GM12878 (cell line): ENCODE measurements at regions not wholly inside any gene's neighbourhood (a gene's known extent, or its start where the extent isn't known, plus 50 kb on each side); places are given as distances from the start of the nearest gene placed in this dataset.

ENCODE experiments used
- CTCF ChIP-seq, 3 experiments: IDR thresholded peaks in 2 of 3; conservative IDR thresholded peaks in 1 of 3; 2 replicates each; pipeline ENCODE4 v1.5.1; 2011; ENCODE audit warnings: low read depth in 3 of 3, low read length in 3 of 3, mild to moderate bottlenecking in 3 of 3, control low read depth in 2 of 3, moderate library complexity in 2 of 3, inconsistent platforms in 1 of 3, mixed read lengths in 1 of 3; ENCODE audit not compliant: control insufficient read depth in 2 of 3, insufficient read depth in 1 of 3; ENCODE audit errors: extremely low read depth in 1 of 3
- DPF2 ChIP-seq: fragments of 450-650 bp; IDR thresholded peaks from 2 replicates; pipeline ENCODE4 v1.6.1; 2017; ENCODE audit warnings: mild to moderate bottlenecking
- JUND ChIP-seq: IDR thresholded peaks from 2 replicates; pipeline ENCODE4 v1.6.1; 2012; ENCODE audit warnings: low read depth, mild to moderate bottlenecking, low read length, improper control_type of control experiment, moderate library complexity
- USF2 ChIP-seq: IDR thresholded peaks from 2 replicates; pipeline ENCODE4 v1.6.1; 2011; ENCODE audit warnings: low read depth, low read length, improper control_type of control experiment, borderline replicate concordance

- TF ChIP-seq DPF2 (no peak), USF2 (no peak), JUND (no peak), CTCF (IDR thresholded peaks at IDR 0.05 in 2 of 3, conservative IDR thresholded peaks at IDR 0.05 in 1 of 3; ENCODE audit: control insufficient read depth in 2 of 3, extremely low read depth in 1 of 3, insufficient read depth in 1 of 3, low read depth in 3 of 3, low read length in 3 of 3) (no peak)
These were observed 894.8 kb downstream of the REEP3 start for GRCh38 chr10:64416011-64416410.
